KG1 (cell line): ENCODE measurements at regions not wholly inside any gene's neighbourhood (a gene's known extent, or its start where the extent isn't known, plus 50 kb on each side); places are given as distances from the start of the nearest gene placed in this dataset.

Source experiments
- DNase-seq: peaks from one replicate; lab custom pipeline; 2025; lab: John Stamatoyannopoulos, UW

DNA sequence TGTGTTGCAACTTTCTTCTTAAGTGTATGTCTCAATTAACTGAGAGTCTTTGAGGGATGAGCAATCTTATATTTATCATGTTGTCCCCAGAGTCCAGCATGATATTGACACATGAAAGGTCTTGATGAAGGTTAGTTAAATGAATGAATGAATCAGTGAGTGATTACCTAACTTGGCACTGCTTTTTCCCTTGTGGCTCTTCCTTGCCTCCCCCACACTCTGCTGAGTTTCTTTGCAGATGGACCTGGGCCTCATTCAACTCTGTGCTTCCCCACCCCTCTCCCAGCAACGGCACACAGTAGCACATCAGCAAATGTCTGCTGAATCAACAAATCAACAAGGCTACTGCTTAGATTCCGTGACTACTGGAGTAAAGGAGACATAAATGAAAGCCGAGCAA, 235.1 kb upstream of the CXCL12 start:
- no peak for DNase-seq

DNA sequence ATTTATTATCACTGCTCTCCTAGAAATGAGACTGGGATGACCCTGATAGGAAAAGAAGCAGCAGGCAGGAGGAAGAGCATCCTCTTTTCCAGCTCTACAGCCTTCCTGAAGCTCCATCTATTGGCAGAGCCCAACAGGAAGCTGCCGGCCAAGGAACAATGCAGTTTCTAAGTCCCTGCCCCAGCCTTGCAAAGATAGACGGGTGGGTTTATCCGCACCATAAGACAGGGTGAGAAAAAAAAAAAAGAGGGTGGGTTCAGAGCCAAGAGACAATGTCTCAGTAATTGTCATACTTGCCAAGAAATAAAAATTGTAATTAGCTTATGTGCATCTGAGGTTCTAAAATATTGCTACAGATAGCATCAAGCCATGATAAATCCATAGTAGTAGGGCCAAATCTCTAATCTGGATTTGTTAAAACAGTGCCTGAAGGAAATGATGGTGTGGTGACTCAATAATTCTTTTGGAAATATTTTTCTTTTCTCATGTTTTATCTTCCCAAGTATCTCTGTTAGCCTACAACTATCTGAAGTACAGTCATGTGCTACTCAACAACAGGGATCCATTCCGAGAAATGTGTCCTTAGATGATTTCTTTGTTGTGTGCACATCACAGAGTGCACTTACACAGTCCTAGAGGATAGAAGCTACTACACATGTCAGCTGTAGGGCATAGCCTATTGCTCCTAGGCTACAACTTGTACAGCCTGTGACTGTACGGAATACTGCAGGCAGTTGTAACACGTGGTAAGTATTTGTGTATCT, 242.9 kb upstream of the CXCL12 start:
- no peak for DNase-seq

DNA sequence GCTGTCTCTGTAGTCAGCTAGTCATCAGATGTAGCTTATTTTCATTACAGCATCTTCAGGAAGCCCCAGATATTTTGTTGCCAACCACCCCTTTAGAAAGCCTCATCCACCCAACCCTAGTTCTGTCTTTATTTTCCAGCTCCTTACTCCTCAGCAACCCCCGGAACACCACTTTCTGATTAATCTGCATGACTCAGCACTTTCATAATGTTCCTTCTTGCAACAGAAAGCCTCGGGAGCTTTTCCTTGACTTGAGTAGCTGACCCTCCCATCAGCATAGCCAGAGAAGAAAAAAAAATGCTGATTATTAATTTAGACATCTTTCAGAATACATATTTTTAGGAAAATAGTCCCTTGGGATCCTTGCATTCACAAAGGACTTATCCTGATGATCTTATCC, 244.0 kb upstream of the CXCL12 start:
- DNase-seq: no peak

DNA sequence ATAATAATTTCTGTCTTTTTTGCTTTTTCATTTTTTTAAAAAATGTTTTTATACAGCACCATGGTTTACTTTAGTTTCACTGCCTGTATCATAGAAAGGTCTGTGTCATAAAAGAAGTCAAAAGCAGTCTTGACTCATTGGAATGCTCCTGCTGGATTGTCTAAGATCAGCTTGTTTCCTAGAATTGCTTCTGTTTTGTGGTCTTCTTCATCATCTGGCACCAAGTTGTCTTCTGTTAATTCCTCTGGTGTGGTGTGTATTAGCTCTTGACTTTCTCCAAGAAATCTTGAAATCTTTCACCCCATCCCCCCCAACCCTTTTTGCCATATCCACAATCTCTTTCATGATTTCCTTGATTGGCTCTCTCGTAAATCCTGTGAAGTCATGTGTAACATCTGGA, 250.3 kb upstream of the CXCL12 start:
- no peak for DNase-seq

DNA sequence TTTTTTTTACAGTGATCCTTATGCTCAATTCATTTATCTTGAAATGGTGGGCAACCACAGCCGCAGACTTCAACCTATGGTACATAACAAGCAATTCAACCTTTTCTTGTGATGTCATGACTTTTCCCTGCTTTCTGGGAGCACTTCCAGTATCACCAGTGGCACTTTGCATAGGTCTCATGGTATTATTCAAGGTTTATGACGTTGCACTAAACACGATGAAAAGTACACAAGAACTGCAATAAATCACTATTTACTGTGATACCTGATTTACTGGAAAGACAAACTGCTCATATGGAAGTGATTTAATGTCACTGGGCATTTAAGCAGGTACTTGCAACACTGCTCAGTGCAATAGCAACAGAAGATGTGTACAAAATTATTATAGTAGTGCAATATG, 251.7 kb upstream of the CXCL12 start:
- no peak for DNase-seq

DNA sequence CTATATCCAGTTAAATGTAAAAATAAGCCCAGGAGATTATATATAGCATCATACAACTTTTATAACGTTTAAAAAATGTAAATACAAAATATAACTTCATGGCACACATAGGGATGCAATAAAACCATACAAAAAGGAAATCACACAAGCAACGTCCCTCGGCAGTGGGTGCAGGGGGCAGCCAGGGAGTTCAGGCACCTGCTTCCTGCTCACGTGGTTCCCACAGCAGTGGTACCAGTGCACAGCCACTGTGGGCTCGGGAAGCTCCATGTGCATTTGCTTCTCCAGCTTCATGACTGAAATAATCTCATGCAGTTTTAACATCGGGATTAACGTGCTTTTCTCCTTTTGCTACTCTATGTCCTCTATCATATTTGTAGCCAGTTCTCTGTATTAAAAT, 255.5 kb upstream of the CXCL12 start:
- no peak for DNase-seq

DNA sequence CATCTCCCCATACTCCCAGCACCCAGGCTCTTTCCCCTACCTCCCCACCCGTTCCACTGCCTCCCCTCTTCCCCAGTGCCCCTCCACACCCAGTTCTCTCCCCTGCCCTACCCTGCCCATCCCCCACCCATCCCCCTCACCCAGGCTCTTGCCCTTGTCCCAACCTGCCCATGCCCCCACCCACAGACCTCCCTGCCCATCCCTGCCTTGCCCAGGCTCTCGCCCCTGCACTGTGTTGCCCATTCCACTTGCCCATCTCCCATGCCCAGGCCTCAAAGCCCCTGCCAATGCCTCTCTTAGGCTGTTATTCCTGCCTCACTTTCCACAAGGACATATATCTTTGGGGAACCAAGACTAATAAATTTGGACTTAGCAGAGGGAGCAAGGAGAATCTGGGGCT, 262.6 kb upstream of the CXCL12 start:
- no peak for DNase-seq

DNA sequence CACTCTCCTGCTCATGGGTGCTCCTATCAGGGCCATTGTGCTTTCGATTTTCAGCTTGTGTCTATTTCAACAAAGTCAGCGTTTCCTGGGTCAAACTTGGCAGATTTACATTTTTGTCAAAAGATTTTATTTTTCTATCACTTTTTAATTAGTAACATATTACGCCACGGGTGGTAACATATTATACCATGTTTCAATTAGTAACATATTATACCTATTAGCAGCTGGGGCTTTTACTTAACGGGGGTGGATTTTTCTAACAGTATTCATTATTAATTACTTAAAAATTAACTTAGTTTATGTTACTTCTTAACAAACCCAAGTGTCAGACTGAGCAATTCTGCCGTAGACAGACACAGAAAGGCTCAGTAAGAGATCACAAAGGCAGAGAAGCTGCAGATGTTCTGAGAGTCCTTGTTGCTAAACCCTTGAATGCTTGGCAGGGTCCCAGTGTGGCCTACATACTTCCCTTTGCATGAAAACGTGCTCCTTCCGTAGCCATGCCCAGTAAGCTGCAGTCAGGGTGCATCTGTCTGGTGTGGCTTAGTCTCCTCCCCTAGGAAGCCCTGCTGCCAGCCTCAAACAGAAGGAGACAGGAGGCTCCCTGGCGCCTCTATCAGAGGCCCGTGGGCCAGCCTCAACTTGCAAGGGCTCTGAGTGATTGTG, 263.1 kb upstream of the CXCL12 start:
- DNase-seq: no peak

DNA sequence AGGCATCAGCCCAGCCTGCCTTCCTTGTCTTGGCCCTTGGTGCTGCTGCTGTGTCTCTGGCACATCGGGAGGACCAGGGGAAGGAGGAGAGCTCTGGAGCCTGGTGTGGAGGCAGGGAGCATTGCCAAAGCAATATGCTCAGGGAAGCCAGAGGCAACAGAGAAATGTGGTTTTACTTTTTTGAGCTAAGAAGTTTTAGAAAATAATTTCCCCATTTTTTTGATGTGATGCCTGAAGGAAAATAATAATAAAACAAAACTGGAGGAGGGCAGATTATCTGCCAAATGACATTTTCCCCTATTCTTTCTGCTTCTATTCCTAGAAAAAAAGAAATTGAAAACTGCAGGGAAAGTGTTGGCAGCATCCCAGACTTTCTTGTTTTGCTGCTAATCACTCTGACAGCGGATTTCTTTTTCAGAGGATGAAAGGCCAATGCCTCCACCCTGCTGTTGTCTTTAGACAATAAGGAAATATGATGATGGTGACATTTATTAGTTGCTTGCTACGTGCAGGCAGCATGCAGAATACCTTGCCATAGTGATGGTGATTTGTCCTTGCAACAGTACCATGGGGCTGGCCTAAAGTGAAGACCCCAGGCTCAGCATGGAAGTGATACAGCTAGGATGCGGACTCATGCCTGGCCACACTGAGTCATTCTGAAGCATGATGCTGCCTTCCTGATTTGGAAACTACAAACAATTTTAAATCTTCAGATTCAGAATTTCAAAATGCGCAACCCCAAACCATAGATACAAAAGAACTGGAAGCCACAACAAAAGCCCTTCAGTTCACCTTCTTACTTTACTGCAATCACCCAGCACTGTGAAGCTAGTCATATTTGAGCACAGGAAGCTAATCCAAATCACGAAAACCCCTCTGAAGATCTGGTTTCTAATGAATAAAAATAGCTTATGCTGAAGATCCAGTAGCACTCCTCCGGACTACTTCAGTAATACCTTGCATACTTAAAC, 260.2 kb upstream of the TMEM72 start:
- no peak for DNase-seq

DNA sequence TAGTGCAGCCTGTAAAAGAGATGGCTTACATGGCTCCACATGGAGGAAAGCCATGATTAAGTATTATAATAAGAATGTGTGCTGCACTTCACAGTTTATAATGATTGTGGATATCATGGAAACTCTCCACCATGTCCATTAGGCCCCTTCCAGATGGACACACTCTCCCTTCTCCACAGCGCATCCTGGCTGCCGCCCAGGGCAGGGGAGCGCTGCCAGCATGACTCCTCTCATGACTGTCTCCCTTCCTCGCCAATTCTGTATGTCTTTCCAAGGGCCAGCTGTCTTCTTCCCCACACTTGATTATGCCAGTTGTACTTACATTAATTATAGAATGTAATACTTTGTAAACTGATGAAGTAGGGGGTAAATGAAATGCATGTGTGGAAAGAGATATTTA, 259.3 kb upstream of the TMEM72 start:
- no peak for DNase-seq

DNA sequence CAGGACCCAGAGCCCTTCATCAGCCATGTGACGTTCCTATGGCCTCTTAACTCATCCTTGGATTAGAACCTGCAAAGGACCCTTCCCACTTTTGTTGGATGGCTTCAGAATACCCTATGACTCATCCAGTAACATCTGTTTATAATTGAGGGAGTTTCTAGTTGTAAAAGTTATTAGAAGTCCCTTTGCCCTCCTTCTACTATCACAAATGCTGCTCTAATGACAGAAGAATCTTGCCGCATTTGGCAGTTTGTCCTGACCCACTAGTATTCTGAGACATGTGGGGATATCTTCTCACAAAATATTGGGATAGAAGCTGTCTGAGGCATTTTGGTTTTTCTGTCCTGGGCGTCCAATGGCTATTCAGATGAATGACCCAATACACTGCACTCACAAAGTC, 251.8 kb upstream of the TMEM72 start:
- no peak for DNase-seq

DNA sequence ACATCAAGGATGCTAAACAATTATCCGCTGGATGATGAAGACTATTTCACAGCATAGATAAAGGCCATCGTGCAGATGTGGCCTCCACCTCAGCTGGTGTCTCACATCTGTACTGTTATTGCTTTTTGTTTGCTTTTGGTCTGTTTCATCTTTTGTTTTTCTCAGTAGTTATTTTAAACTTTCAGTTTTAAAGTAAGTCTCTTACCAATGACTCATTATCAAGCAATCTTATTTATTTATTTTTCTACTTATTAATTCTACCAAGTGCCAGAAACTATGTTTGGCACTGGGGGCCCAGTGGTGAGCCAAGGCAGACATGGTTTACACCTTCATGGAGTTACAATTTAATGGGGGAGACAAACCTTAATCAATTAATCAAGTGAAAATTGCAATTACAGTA, 250.9 kb upstream of the TMEM72 start:
- no peak for DNase-seq

DNA sequence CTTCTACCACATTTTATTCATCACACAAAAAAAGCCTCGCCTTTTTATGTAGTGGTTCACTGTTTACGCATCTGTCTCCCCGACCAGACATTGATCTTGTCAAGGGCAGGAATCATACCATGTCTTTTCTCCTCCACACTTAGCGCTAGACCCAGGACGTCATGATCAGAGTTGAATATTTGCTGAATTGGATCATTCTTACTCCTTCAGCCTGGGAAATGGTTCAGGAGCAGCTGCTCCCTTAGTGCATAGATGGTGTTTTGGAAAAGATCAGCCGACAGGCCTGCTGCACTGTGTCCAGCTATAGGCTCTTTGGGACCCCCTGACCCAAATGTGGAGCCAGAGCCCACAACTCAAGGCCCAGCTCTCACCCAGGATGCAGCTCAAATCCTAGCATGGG, 249.1 kb upstream of the TMEM72 start:
- no peak for DNase-seq

DNA sequence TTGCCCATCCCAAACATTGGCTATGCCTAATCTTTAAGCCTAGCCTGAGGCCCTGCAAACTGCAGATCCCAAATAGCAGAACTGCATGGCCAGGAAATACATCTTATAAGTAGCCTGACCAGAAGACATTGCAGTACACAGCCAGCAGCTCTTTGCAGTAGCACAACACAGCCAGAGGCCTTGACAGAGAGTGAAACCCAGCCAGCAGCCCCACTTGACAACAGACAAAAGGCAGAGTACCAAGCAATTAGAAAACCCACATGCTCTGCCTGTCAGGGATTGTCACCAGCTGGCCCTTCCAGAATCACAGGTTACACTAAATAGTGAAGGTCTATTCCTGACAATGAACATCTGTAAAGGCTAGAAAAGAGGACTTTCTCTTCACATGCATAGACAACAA, 242.8 kb upstream of the TMEM72 start:
- no peak for DNase-seq

DNA sequence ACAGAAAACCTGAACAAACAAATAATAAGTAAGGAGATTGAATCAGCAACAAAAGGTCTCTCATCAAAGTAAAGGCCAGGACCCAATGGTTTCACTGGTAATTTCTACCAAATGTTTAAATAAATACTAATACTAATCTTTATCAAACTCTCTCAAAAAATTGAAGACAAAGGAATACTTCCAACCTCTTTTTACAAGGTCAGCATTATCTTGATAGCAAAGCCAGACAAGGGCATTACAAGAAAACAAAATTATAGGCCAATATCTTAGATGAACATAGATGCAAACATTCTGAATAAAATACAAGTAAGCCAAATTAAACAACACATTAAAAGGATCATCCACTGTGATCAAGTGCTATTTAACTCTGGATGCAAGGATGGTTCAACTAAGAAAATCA, 239.8 kb upstream of the TMEM72 start:
- no peak for DNase-seq

DNA sequence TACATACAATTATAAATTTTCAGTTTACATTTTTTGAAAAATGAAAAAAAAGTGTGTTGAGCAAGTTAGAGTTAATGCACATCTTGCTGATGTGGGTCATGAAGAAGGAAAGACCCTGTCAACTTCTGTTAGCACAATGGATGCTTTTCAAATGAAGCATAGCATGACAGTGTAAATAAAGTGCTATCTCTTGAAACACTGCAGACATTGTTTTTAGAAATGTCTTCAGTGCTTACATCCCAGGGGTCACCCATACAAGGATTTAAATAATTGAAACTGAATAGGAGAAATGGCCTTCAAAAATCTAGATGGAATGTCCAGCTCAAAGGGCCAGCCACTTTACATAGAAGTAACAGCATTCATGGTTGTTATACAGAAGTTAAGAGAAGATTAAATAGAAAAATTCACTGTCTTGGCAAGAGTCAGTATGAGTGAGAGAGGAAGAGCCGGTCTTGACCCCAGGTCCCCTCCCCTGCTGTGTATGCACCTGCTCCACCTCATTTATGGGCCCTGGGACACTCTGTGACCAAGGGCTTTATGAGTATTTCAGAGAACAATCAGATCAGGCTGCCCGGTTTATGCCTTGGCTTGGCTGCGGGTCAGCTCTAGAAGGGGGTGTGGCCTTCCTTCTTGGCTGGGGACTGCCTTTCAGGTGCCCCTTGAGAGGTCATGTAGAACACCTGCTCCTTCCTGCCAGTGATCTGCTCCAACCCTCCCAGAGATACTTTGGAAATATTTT, 237.7 kb upstream of the TMEM72 start:
- no peak for DNase-seq

DNA sequence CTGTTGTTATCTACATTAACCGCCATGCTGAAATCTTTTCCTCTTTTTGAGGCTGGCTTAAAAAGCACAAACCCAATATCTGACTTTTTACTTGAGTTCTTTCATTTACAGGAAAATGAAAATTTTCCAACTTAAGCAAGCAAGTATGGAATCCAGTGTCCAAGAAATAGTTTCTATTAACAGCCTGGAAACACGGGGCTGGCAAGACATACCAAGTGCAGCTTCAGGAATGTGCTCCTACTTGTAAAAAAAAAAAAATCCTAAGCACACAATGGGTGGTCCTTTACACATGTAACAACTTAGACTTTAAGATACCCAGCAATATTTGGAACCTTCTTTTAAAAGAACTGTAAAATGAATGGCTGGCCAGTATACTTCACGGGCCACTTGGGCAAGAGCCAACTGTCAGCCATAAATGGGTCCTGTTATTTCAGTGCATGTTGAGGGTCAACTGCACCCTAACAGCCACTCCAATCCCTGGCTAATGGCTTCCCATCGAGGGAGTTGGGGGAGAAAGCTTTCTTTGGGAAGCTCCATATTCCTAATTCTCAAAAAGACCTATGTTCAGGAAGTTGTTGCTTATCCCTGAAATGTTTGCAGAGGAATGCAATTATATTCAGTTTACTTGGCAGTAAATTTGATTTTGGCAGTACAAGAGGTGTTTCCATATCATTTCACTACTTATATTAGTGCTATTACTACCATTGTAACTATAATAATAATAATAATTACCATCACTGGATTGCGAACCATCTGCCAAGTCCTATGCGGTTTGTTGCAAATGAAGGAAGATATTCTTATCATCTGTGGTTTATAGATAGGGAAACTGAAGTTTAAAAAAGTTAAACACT, 236.4 kb upstream of the TMEM72 start:
- DNase-seq: no peak

DNA sequence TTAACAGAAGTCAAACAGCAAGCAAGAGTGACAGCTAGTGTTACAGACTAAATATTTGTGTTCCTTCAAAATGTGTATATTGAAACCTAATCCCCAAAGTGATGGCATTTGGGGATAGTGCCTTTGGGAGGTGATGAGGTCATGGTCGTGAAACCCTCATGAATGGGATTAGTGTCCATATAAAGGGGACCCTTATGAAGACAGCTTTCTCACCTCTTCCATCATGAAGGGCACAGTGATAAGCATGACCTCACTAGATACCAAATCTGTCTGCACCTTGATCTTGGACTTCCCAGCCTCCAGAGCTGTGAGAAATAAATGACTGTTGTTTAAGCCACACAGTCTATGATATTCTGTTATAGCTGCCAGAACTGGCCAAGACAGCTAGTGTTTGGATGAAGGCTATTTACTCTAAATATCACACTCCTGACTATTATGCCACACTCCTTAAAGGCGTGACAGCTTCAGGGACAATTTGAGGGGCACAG, 235.7 kb upstream of the TMEM72 start:
- no peak for DNase-seq

DNA sequence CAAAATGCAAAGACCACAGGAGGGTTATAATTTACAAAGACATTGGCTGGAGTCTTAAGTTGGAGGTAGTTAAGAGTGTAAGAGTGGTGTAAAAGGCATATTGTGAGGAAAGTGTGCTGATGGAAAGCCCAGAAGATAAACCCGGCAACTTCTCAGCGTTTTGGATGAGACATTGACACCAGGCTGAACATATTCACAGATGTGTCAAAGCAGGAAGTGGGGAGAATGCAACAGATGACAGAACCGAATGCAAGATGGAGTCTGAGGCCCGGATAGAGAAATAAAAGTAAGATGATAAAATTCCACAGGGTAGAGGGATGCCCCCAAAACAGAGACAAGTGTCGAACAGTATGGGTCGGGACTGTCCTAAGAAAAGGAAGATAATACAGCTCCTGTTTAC, 230.4 kb upstream of the TMEM72 start:
- DNase-seq: no peak

DNA sequence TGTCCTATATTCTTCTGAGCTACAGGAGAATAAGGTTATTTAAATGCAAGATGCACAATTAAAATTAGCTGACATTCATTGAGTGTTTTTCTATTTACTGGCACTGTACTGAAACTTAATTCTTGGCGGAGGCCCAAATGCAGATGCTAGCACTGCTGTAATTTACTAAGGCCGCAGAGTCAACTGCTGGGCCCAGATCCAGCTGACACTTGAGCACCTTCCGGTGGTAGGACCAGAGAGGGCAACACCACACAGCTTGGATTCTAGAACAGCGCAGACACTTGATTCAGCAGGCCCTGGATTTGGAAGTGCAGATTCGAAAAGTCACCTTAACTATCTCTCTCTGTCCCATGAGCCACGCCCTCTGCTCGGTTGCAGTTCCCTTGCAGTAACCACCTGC, 228.6 kb upstream of the TMEM72 start:
- DNase-seq: no peak

DNA sequence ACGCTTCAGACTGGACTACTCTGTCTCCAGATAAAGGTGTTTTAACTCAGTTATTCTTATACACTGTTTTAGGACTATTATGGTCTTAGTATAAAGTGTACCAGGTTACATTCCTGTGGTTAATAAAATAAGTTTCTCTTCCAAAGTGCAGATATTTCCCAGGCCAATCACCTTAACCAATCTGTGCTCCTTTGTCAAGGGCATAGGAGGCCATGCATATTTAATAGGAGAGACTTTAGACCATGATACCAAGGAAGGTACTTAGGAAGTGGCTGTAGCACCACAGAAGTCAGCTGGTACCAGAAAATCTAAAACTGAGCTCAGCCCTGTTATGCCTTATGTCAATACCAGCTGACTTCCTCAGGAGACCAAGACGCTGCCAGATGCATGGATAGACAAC, 226.5 kb upstream of the TMEM72 start:
- no peak for DNase-seq
